ENCODE measurements at regions not wholly inside any gene's neighbourhood (a gene's known extent, or its start where the extent isn't known, plus 50 kb on each side); places are given as distances from the start of the nearest gene placed in this dataset.

GRCh38 chr7:40965016-40965415 lies 737.9 kb downstream of the INHBA start:
- Histone ChIP-seq H2BK15ac (ENCODE audit: low read depth, low read length) (no peak overlapping the region), H3K79me1 (ENCODE audit: insufficient read depth, low read depth, low read length, poor library complexity, severe bottlenecking) (no peaks in the 10 kb centered on the region), H3K27ac (ENCODE audit: insufficient read length, low read depth, low read length) (no peak overlapping the region), H3T11ph (ENCODE audit: low read length) (no peak overlapping the region), H3K56ac (ENCODE audit: insufficient read length, low read depth, low read length) (no peak overlapping the region), H3K23ac (ENCODE audit: insufficient read length, low read depth, low read length) (no peak overlapping the region), H2BK12ac (ENCODE audit: insufficient read length, low read depth, low read length) (no peak overlapping the region), H3K9me3 (ENCODE audit: control insufficient read depth, low read depth, low read length) (no peaks in the 10 kb centered on the region), H2AFZ (ENCODE audit: low read length) (no peak overlapping the region), H3K9ac (ENCODE audit: extremely low read depth, insufficient read length, low read length) (no peak overlapping the region), H2AK5ac (ENCODE audit: insufficient read length, low read length) (no peak overlapping the region), H3K4ac (ENCODE audit: low read depth, low read length) (no peak overlapping the region), H4K8ac (replicated peaks; ENCODE audit: insufficient read length, low read depth, low read length) (no peak overlapping the region), H3K4me1 (ENCODE audit: insufficient read depth, low read length) (no peaks in the 10 kb centered on the region), H2BK120ac (ENCODE audit: low read depth, low read length, poor library complexity, severe bottlenecking) (no peak overlapping the region), H2BK5ac (ENCODE audit: insufficient read length, low read length) (no peak overlapping the region), H3K27me3 (ENCODE audit: insufficient read depth, low read length) (no peaks in the 10 kb centered on the region), H3K23me2 (ENCODE audit: insufficient read length, low read depth, low read length, poor library complexity, severe bottlenecking) (no peaks in the 10 kb centered on the region), H4K5ac (ENCODE audit: insufficient read length, low read depth, low read length) (no peak overlapping the region), H4K91ac (ENCODE audit: insufficient read length, low read depth, low read length) (no peak overlapping the region), H4K20me1 (ENCODE audit: control insufficient read depth, insufficient read depth, insufficient read length) (no peaks in the 10 kb centered on the region), H2BK20ac (ENCODE audit: low read depth, low read length, poor library complexity, severe bottlenecking) (no peak overlapping the region), H3K14ac (ENCODE audit: insufficient read depth, low read length) (no peak overlapping the region), H3K79me2 (ENCODE audit: insufficient read depth, low read length) (no peaks in the 10 kb centered on the region), H3K4me2 (ENCODE audit: insufficient read depth, insufficient read length, low read length) (no peak overlapping the region), H3K18ac (ENCODE audit: insufficient read length, low read depth, low read length) (no peak overlapping the region)
- Mint-ChIP-seq H3K4me1 (no peaks in the 10 kb centered on the region; a peak in 1 of 4 replicates), H3K4me3 (no peak overlapping the region), H3K9me3 (peaks cover 0 to 10% of the 10 kb centered on the region in 2 experiments; a peak in 3 of 5 replicates), H3K36me3 (ENCODE audit: insufficient read depth in 1 of 3, low read depth in 3 of 3) (0 out of 7 replicates have a peak, but pooled peaks cover 0 to 1% (median 0%) of the 10 kb centered on the region in 3 experiments), H3K27me3 (ENCODE audit: low read depth) (no peaks in the 10 kb centered on the region), H3K27ac (no peak overlapping the region)
- TF ChIP-seq CTCF (conservative IDR thresholded peaks at IDR 0.05), result no peak
- no CpG with 5 or more reads among the region's 1 CpG for WGBS (ENCODE audit: extremely low coverage, insufficient read length, low lambda C conversion rate)
- DNase-seq, result no peak

All from H9 (cell line).